ENCODE measurements at regions not wholly inside any gene's neighbourhood (a gene's known extent, or its start where the extent isn't known, plus 50 kb on each side); places are given as distances from the start of the nearest gene placed in this dataset.

GRCh38 chr6:150549674-150550101 is 50.0 kb upstream of the PLEKHG1 start:
- Histone ChIP-seq H3K9me2 (ENCODE audit: insufficient read depth, low read length) (no peaks in the 10 kb centered on the region), H3K4me2 (ENCODE audit: low read length) (no peak overlapping the region), H2AFZ (ENCODE audit: low read length) (no peak overlapping the region), H3K27ac (ENCODE audit: low read depth, low read length, poor library complexity, severe bottlenecking) (no peak overlapping the region), H3K36me3 (ENCODE audit: insufficient read depth, low read length) (no peaks in the 10 kb centered on the region), H3K79me2 (ENCODE audit: insufficient read depth, low read depth, low read length) (no peaks in the 10 kb centered on the region), H3K4me3 (ENCODE audit: low read depth, low read length, poor library complexity, severe bottlenecking) (no peak overlapping the region), H3K9me3 (ENCODE audit: low read length) (no peaks in the 10 kb centered on the region), H4K20me1 (ENCODE audit: insufficient read depth, low read length) (no peaks in the 10 kb centered on the region), H3K4me1 (ENCODE audit: insufficient read depth, low read length, poor library complexity, severe bottlenecking) (no peaks in the 10 kb centered on the region)
- DNase-seq (ENCODE audit: low spot score) = no peak
- ChIA-PET POLR2A (no interaction called here), CTCF (ENCODE audit: unreplicated experiment) (interaction anchor here (0.6 kb wide), 1 partner anchor 26 kb away, joined by 3 read pairs; no protein-coding TSS in a partner anchor)
- intact Hi-C loops (cut with micrococcal nuclease; ENCODE audit: unreplicated experiment) = no loop called here
- TF ChIP-seq CTCF (conservative IDR thresholded peaks at IDR 0.05; ENCODE audit: low read length) = no peak
- no peak for TF ChIP-seq EZH2phosphoT487 (IDR thresholded peaks at IDR 0.05; ENCODE audit: borderline replicate concordance, low read depth, low read length)
- BruUV-seq (replicated peaks) = no TSS peak

Measured in OCI-LY7 (cell line).